ENCODE measurements at regions not wholly inside any gene's neighbourhood (a gene's known extent, or its start where the extent isn't known, plus 50 kb on each side); places are given as distances from the start of the nearest gene placed in this dataset.

- H3K4me1 Mint-ChIP-seq (ENCODE audit: low read depth, unreplicated experiment), result no peaks in the 10 kb centered on the region
- CTCF ChIA-PET, result interaction anchor here (1.8 kb wide), 1 partner anchor 8 kb away, joined by 3 read pairs; no protein-coding TSS in a partner anchor
- BruUV-seq (replicated peaks), result no TSS peak
- H3K9me3 Mint-ChIP-seq (ENCODE audit: low read depth, unreplicated experiment), result peaks cover 3% of the 10 kb centered on the region
- no peak overlapping the region for H3K4me3 Mint-ChIP-seq (ENCODE audit: low read depth, unreplicated experiment)
- TF ChIP-seq CTCF (IDR thresholded peaks at IDR 0.05; ENCODE audit: unreplicated experiment), result no peak
- intact Hi-C loops (cut with micrococcal nuclease; ENCODE audit: unreplicated experiment), result no loop called here
- DNase-seq, result no peak
- no peaks in the 10 kb centered on the region for H3K27me3 Mint-ChIP-seq (ENCODE audit: unreplicated experiment)
- H3K27ac Mint-ChIP-seq (ENCODE audit: unreplicated experiment), result no peak overlapping the region
- no peaks in the 10 kb centered on the region for H3K36me3 Mint-ChIP-seq (ENCODE audit: insufficient read depth, unreplicated experiment)
Observed at GRCh38 chr6:119908157-119908556, 558.6 kb upstream of the MAN1A1 start.

- no peak for DNase-seq
- intact Hi-C loops (cut with micrococcal nuclease; ENCODE audit: unreplicated experiment), result no loop called here
- no peaks in the 10 kb centered on the region for H3K36me3 Mint-ChIP-seq (ENCODE audit: insufficient read depth, unreplicated experiment)
- no peaks in the 10 kb centered on the region for H3K4me1 Mint-ChIP-seq (ENCODE audit: low read depth, unreplicated experiment)
- H3K27ac Mint-ChIP-seq (ENCODE audit: unreplicated experiment), result no peak overlapping the region
- H3K27me3 Mint-ChIP-seq (ENCODE audit: unreplicated experiment), result no peaks in the 10 kb centered on the region
- TF ChIP-seq CTCF (IDR thresholded peaks at IDR 0.05; ENCODE audit: unreplicated experiment), result no peak
- CTCF ChIA-PET, result no interaction called here
- no TSS peak for BruUV-seq (replicated peaks)
- H3K9me3 Mint-ChIP-seq (ENCODE audit: low read depth, unreplicated experiment), result peaks cover 3% of the 10 kb centered on the region
- no peak overlapping the region for H3K4me3 Mint-ChIP-seq (ENCODE audit: low read depth, unreplicated experiment)
Observed at GRCh38 chr6:119902681-119903080, 553.1 kb upstream of the MAN1A1 start.

- intact Hi-C loops (cut with micrococcal nuclease; ENCODE audit: unreplicated experiment), result no loop called here
- peaks cover 7% of the 10 kb centered on the region for H3K9me3 Mint-ChIP-seq (ENCODE audit: low read depth, unreplicated experiment)
- H3K27me3 Mint-ChIP-seq (ENCODE audit: unreplicated experiment), result no peaks in the 10 kb centered on the region
- no peak overlapping the region for H3K4me3 Mint-ChIP-seq (ENCODE audit: low read depth, unreplicated experiment)
- CTCF ChIA-PET, result no interaction called here
- no peak overlapping the region for H3K27ac Mint-ChIP-seq (ENCODE audit: unreplicated experiment)
- BruUV-seq (replicated peaks), result no TSS peak
- no peak for TF ChIP-seq CTCF (IDR thresholded peaks at IDR 0.05; ENCODE audit: unreplicated experiment)
- H3K4me1 Mint-ChIP-seq (ENCODE audit: low read depth, unreplicated experiment), result no peaks in the 10 kb centered on the region
- DNase-seq, result no peak
- no peaks in the 10 kb centered on the region for H3K36me3 Mint-ChIP-seq (ENCODE audit: insufficient read depth, unreplicated experiment)
Observed at GRCh38 chr6:119896806-119897205, 547.2 kb upstream of the MAN1A1 start.

- Mint-ChIP-seq H3K4me3 (ENCODE audit: low read depth, unreplicated experiment) (no peak overlapping the region), H3K4me1 (ENCODE audit: low read depth, unreplicated experiment) (no peaks in the 10 kb centered on the region), H3K27ac (ENCODE audit: unreplicated experiment) (no peak overlapping the region), H3K36me3 (ENCODE audit: insufficient read depth, unreplicated experiment) (no peaks in the 10 kb centered on the region), H3K27me3 (ENCODE audit: unreplicated experiment) (no peaks in the 10 kb centered on the region), H3K9me3 (ENCODE audit: low read depth, unreplicated experiment) (peaks cover 7% of the 10 kb centered on the region)
- intact Hi-C loops (cut with micrococcal nuclease; ENCODE audit: unreplicated experiment), result no loop called here
- no peak for DNase-seq
- CTCF ChIA-PET, result no interaction called here
- BruUV-seq (replicated peaks), result no TSS peak
- no peak for TF ChIP-seq CTCF (IDR thresholded peaks at IDR 0.05; ENCODE audit: unreplicated experiment)
Observed at GRCh38 chr6:119895626-119896025, 546.1 kb upstream of the MAN1A1 start.

GRCh38 chr6:119894811-119895210, 545.2 kb upstream of the MAN1A1 start:
- Mint-ChIP-seq H3K27me3 (ENCODE audit: unreplicated experiment) (no peaks in the 10 kb centered on the region), H3K9me3 (ENCODE audit: low read depth, unreplicated experiment) (peaks cover 11% of the 10 kb centered on the region), H3K4me1 (ENCODE audit: low read depth, unreplicated experiment) (no peaks in the 10 kb centered on the region), H3K4me3 (ENCODE audit: low read depth, unreplicated experiment) (no peak overlapping the region), H3K27ac (ENCODE audit: unreplicated experiment) (no peak overlapping the region), H3K36me3 (ENCODE audit: insufficient read depth, unreplicated experiment) (no peaks in the 10 kb centered on the region)
- no peak for DNase-seq
- TF ChIP-seq CTCF (IDR thresholded peaks at IDR 0.05; ENCODE audit: unreplicated experiment), result no peak
- CTCF ChIA-PET, result no interaction called here
- no TSS peak for BruUV-seq (replicated peaks)
- intact Hi-C loops (cut with micrococcal nuclease; ENCODE audit: unreplicated experiment), result no loop called here

Data from Calu3 (cell line).